B cell (primary cell): ENCODE measurements at regions not wholly inside any gene's neighbourhood (a gene's known extent, or its start where the extent isn't known, plus 50 kb on each side); places are given as distances from the start of the nearest gene placed in this dataset.

ENCODE experiments used
- EZH2 ChIP-seq: IDR thresholded peaks from 2 replicates; pipeline ENCODE4 v1.6.1; 2012; ENCODE audit warnings: borderline replicate concordance, low read depth, mild to moderate bottlenecking, moderate library complexity, low read length; ENCODE audit not compliant: insufficient read depth, poor library complexity, severe bottlenecking
- TF ChIP-seq, protein P1 (sequence below): fragments of 200-600 bp; IDR thresholded peaks from one replicate; pipeline ENCODE4 v1.8.0; 2022; ENCODE audit warnings: antibody characterized with exemption, mild to moderate bottlenecking

DNA sequence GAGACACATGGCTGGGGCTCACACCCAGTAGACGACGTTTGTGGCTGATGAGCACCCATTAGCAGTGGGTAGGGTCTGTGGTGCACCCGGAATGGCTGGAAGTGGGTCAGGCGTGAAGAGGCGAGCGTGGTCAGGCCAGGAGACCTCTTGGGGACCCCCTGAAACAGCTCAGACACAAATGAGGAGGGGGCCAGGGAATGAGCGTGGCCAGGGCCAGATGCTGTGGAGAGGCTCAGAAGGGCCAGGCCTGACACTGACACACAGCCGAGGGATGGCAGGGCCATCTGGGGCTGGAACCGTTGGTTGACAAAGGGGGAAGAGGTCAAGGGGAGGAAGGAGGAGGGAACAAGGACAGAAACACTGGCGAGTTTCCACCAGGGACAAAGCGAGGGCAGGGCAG, 162.8 kb downstream of the SHANK2 start:
- TF ChIP-seq, protein P1, sequence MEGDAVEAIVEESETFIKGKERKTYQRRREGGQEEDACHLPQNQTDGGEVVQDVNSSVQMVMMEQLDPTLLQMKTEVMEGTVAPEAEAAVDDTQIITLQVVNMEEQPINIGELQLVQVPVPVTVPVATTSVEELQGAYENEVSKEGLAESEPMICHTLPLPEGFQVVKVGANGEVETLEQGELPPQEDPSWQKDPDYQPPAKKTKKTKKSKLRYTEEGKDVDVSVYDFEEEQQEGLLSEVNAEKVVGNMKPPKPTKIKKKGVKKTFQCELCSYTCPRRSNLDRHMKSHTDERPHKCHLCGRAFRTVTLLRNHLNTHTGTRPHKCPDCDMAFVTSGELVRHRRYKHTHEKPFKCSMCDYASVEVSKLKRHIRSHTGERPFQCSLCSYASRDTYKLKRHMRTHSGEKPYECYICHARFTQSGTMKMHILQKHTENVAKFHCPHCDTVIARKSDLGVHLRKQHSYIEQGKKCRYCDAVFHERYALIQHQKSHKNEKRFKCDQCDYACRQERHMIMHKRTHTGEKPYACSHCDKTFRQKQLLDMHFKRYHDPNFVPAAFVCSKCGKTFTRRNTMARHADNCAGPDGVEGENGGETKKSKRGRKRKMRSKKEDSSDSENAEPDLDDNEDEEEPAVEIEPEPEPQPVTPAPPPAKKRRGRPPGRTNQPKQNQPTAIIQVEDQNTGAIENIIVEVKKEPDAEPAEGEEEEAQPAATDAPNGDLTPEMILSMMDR: no peak
- no peak for TF ChIP-seq EZH2
